WERI-Rb-1 (cell line): ENCODE measurements at regions not wholly inside any gene's neighbourhood (a gene's known extent, or its start where the extent isn't known, plus 50 kb on each side); places are given as distances from the start of the nearest gene placed in this dataset.

Experiments
- DNase-seq: peaks from one replicate; pipeline ENCODE4 v3.0.0-alpha.2; 2020
- H3K27ac ChIP-seq: fragments of 250-450 bp; sonication (Bioruptor Pico); 2 replicates; pipeline ENCODE4 v1.5.1; 2020; ENCODE audit warnings: mild to moderate bottlenecking, moderate library complexity
- H3K27me3 ChIP-seq: fragments of 250-450 bp; sonication (Bioruptor Pico); 2 replicates; pipeline ENCODE4 v1.5.1; 2021; ENCODE audit warnings: mild to moderate bottlenecking, low read depth, moderate library complexity; ENCODE audit not compliant: insufficient read depth, severe bottlenecking
- H3K36me3 ChIP-seq: fragments of 250-450 bp; sonication (Bioruptor Pico); 2 replicates; pipeline ENCODE4 v1.5.1; 2020; ENCODE audit warnings: mild to moderate bottlenecking, moderate library complexity
- H3K4me3 ChIP-seq: 2 replicates; pipeline ENCODE4 v1.5.1; 2011; ENCODE audit warnings: low read depth, mild to moderate bottlenecking, control low read depth, low read length
- H3K9me3 ChIP-seq: fragments of 250-450 bp; sonication (Bioruptor Pico); 2 replicates; pipeline ENCODE4 v1.5.1; 2021; ENCODE audit warnings: mild to moderate bottlenecking, moderate library complexity; ENCODE audit not compliant: severe bottlenecking
- CTCF ChIP-seq: IDR thresholded peaks from 2 replicates; pipeline ENCODE4 v1.5.1; 2011; ENCODE audit warnings: low read depth, mild to moderate bottlenecking, control low read depth, inconsistent platforms, low read length

- no peak for TF ChIP-seq CTCF
- Histone ChIP-seq H3K4me3 (no peak overlapping the region), H3K36me3 (no peaks in the 10 kb centered on the region), H3K27ac (no peak overlapping the region), H3K9me3 (no peaks in the 10 kb centered on the region), H3K27me3 (no peaks in the 10 kb centered on the region)
- DNase-seq = no peak
These were observed 207.1 kb downstream of the NKX6-1 start for GRCh38 chr4:84291969-84292368.

- no peaks in the 10 kb centered on the region for H3K36me3 ChIP-seq
- no peak for TF ChIP-seq CTCF
- DNase-seq = no peak
- no peaks in the 10 kb centered on the region for H3K27me3 ChIP-seq
- H3K9me3 ChIP-seq = no peaks in the 10 kb centered on the region
- H3K27ac ChIP-seq = no peak overlapping the region
- H3K4me3 ChIP-seq = no peak overlapping the region
These were observed 213.0 kb downstream of the NKX6-1 start for GRCh38 chr4:84286048-84286447.

GRCh38 chr4:84279678-84280077 is 219.4 kb downstream of the NKX6-1 start:
- Histone ChIP-seq H3K4me3 (no peak overlapping the region), H3K9me3 (no peaks in the 10 kb centered on the region), H3K36me3 (no peaks in the 10 kb centered on the region), H3K27ac (no peak overlapping the region), H3K27me3 (no peaks in the 10 kb centered on the region)
- no peak for TF ChIP-seq CTCF
- DNase-seq = no peak

- Histone ChIP-seq H3K27ac (no peak overlapping the region), H3K4me3 (no peak overlapping the region), H3K36me3 (no peaks in the 10 kb centered on the region), H3K27me3 (no peaks in the 10 kb centered on the region), H3K9me3 (no peaks in the 10 kb centered on the region)
- TF ChIP-seq CTCF = no peak
- DNase-seq = no peak
These were observed 221.2 kb downstream of the NKX6-1 start for GRCh38 chr4:84277923-84278322.

- TF ChIP-seq CTCF = no peak
- DNase-seq = no peak
- Histone ChIP-seq H3K27me3 (no peaks in the 10 kb centered on the region), H3K4me3 (no peak overlapping the region), H3K27ac (no peak overlapping the region), H3K36me3 (no peaks in the 10 kb centered on the region), H3K9me3 (no peaks in the 10 kb centered on the region)
These were observed 222.3 kb downstream of the NKX6-1 start for GRCh38 chr4:84276752-84277151.

GRCh38 chr4:84269536-84270044 is 229.5 kb downstream of the NKX6-1 start:
- no peak for TF ChIP-seq CTCF
- H3K36me3 ChIP-seq = no peaks in the 10 kb centered on the region
- H3K4me3 ChIP-seq = no peak overlapping the region
- no peak overlapping the region for H3K27ac ChIP-seq
- no peaks in the 10 kb centered on the region for H3K9me3 ChIP-seq
- DNase-seq = no peak
- no peaks in the 10 kb centered on the region for H3K27me3 ChIP-seq
